PC-9 (cell line): ENCODE measurements at regions not wholly inside any gene's neighbourhood (a gene's known extent, or its start where the extent isn't known, plus 50 kb on each side); places are given as distances from the start of the nearest gene placed in this dataset.

Experiments used
- BruUV-seq: library from RNA; stranded (reverse); fragments of 400-500 nt; replicated peaks from 2 replicates; lab custom pipeline; 2021; lab: Mats Ljungman, UMichigan
- CTCF ChIA-PET: fragments of 300-600 bp; sonication (Branson Sonifier 250); formaldehyde crosslinking; loops from one replicate; lab custom pipeline; 2022; ENCODE audit warnings: antibody characterized with exemption; lab: Charles Lee
- POLR2A ChIA-PET: fragments of 300-600 bp; sonication (Branson Sonifier 250); formaldehyde crosslinking; loops from one replicate; lab custom pipeline; 2022; ENCODE audit warnings: antibody characterized with exemption; ENCODE audit not compliant: unreplicated experiment; lab: Charles Lee
- DNase-seq, 2 experiments: peaks; one replicate each; pipeline versions ENCODE4 v3.0.0 to v3.0.0-alpha.2; 2015 to 2022; ENCODE audit warnings: mixed read lengths in 1 of 2
- H2AFZ ChIP-seq: fragments of 200-600 bp; sonication (generic); 2 replicates; pipeline ENCODE4 v1.8.1; 2017; ENCODE audit warnings: antibody characterized with exemption
- H3F3A ChIP-seq: fragments of 200-600 bp; sonication (generic); 2 replicates; pipeline ENCODE4 v1.8.1; 2017; ENCODE audit warnings: antibody characterized with exemption, mild to moderate bottlenecking, low read depth; ENCODE audit not compliant: insufficient read depth
- H3K27ac ChIP-seq: fragments of 200-600 bp; sonication (generic); 2 replicates; pipeline ENCODE4 v1.6.1; 2016; ENCODE audit warnings: mixed run types
- H3K27me3 ChIP-seq: fragments of 200-600 bp; sonication (generic); 2 replicates; pipeline ENCODE4 v1.6.1; 2016; ENCODE audit warnings: low read depth, mixed run types; ENCODE audit not compliant: insufficient read depth
- H3K36me3 ChIP-seq: fragments of 200-600 bp; sonication (generic); 2 replicates; pipeline ENCODE4 v1.6.1; 2016; ENCODE audit warnings: low read depth, mixed run types
- H3K4me1 ChIP-seq: fragments of 200-600 bp; sonication (generic); replicated peaks from 2 replicates; pipeline ENCODE4 v1.6.1; 2016; ENCODE audit warnings: mixed run types; ENCODE audit not compliant: insufficient read depth
- H3K4me2 ChIP-seq: fragments of 200-600 bp; sonication (generic); 2 replicates; pipeline ENCODE4 v1.6.1; 2017; ENCODE audit warnings: mixed run types
- H3K4me3 ChIP-seq: fragments of 200-600 bp; sonication (generic); 2 replicates; pipeline ENCODE4 v1.6.1; 2016; ENCODE audit warnings: mixed run types
- H3K79me2 ChIP-seq: fragments of 200-600 bp; sonication (generic); 2 replicates; pipeline ENCODE4 v1.6.1; 2017; ENCODE audit warnings: low read depth, mixed run types
- H3K9me2 ChIP-seq: fragments of 200-600 bp; sonication (generic); 2 replicates; pipeline ENCODE4 v1.8.1; 2017; ENCODE audit warnings: mild to moderate bottlenecking; ENCODE audit not compliant: insufficient read depth
- H3K9me3 ChIP-seq: fragments of 200-600 bp; sonication (generic); 2 replicates; pipeline ENCODE4 v1.8.1; 2016; ENCODE audit warnings: low read depth; ENCODE audit not compliant: insufficient read depth
- H4K20me1 ChIP-seq: fragments of 200-600 bp; sonication (generic); 2 replicates; pipeline ENCODE4 v1.8.1; 2017; ENCODE audit not compliant: insufficient read depth
- CTCF ChIP-seq: fragments of 200-600 bp; sonication (generic); conservative IDR thresholded peaks from 2 replicates; pipeline ENCODE4 v1.6.1; 2017; ENCODE audit warnings: mixed run types, antibody characterized with exemption, mild to moderate bottlenecking, moderate library complexity
- EZH2 ChIP-seq: fragments of 200-600 bp; sonication (generic); IDR thresholded peaks from 2 replicates; pipeline ENCODE4 v1.8.0; 2017; ENCODE audit warnings: antibody characterized with exemption, low read depth
- intact Hi-C: fragments of 100-400 bp; cut with micrococcal nuclease; formaldehyde crosslinking; loops from one replicate; pipeline ENCODE4 v1.10.0; 2022; ENCODE audit not compliant: unreplicated experiment

- POLR2A ChIA-PET, result interaction anchor here (0.5 kb wide), 1 partner anchor 1202 kb away, joined by 3 read pairs; no protein-coding TSS in a partner anchor
These were observed 324.7 kb upstream of the PIK3C3 start for GRCh38 chr18:41630232-41630886.

GRCh38 chr18:41624460-41624859, 330.6 kb upstream of the PIK3C3 start:
- Histone ChIP-seq H3K27ac (no peak overlapping the region), H3K4me3 (no peak overlapping the region), H3F3A (no peaks in the 10 kb centered on the region), H3K9me2 (no peaks in the 10 kb centered on the region), H3K79me2 (no peaks in the 10 kb centered on the region), H3K4me2 (no peak overlapping the region), H3K4me1 (no peaks in the 10 kb centered on the region), H3K36me3 (no peaks in the 10 kb centered on the region), H4K20me1 (no peaks in the 10 kb centered on the region), H3K27me3 (no peaks in the 10 kb centered on the region), H3K9me3 (no peaks in the 10 kb centered on the region), H2AFZ (no peak overlapping the region)
- BruUV-seq, result no TSS peak
- intact Hi-C loops, result no loop called here
- TF ChIP-seq CTCF (no peak), EZH2 (no peak)
- ChIA-PET CTCF (no interaction called here), POLR2A (no interaction called here)
- no peak for DNase-seq

More at GRCh38 chr18:41630232-41630886, 324.7 kb upstream of the PIK3C3 start:
- intact Hi-C loops, result no loop called here
- CTCF ChIA-PET, result no interaction called here
- Histone ChIP-seq H3K27ac (no peak overlapping the region), H2AFZ (no peak overlapping the region), H3K4me1 (no peaks in the 10 kb centered on the region), H3K27me3 (no peaks in the 10 kb centered on the region), H3K4me2 (no peak overlapping the region), H3F3A (no peaks in the 10 kb centered on the region), H3K4me3 (no peak overlapping the region), H3K9me2 (no peaks in the 10 kb centered on the region), H3K9me3 (no peaks in the 10 kb centered on the region), H4K20me1 (no peaks in the 10 kb centered on the region), H3K36me3 (no peaks in the 10 kb centered on the region), H3K79me2 (no peaks in the 10 kb centered on the region)
- no peak for TF ChIP-seq CTCF
- TF ChIP-seq EZH2, result no peak
- no peak for DNase-seq
- no TSS peak for BruUV-seq

- H3K4me1 ChIP-seq, result no peaks in the 10 kb centered on the region
- H3K79me2 ChIP-seq, result no peaks in the 10 kb centered on the region
- no peaks in the 10 kb centered on the region for H3K9me3 ChIP-seq
- no peaks in the 10 kb centered on the region for H3F3A ChIP-seq
- H3K9me2 ChIP-seq, result no peaks in the 10 kb centered on the region
- no peak overlapping the region for H3K27ac ChIP-seq
- no TSS peak for BruUV-seq
- no peak overlapping the region for H2AFZ ChIP-seq
- POLR2A ChIA-PET, result no interaction called here
- H4K20me1 ChIP-seq, result no peaks in the 10 kb centered on the region
- TF ChIP-seq CTCF, result no peak
- no peak for TF ChIP-seq EZH2
- CTCF ChIA-PET, result no interaction called here
- H3K36me3 ChIP-seq, result no peaks in the 10 kb centered on the region
- H3K4me3 ChIP-seq, result no peak overlapping the region
- H3K4me2 ChIP-seq, result no peak overlapping the region
- intact Hi-C loops, result no loop called here
- no peaks in the 10 kb centered on the region for H3K27me3 ChIP-seq
- no peak for DNase-seq
These were observed 333.9 kb upstream of the PIK3C3 start for GRCh38 chr18:41621177-41621576.
